Esophagus squamous epithelium (tissue), 5 donors: ENCODE measurements at regions not wholly inside any gene's neighbourhood (a gene's known extent, or its start where the extent isn't known, plus 50 kb on each side); places are given as distances from the start of the nearest gene placed in this dataset.
A peak's percentile ranks its signal among the peaks of the same experiment; 100 is the strongest.
"Not testable (repeated sequence)": the region's sequence is repeated elsewhere in the genome, so short reads cannot be mapped to it uniquely, and the experiment has no call there.

ENCODE experiments used
- DNase-seq: peaks from one replicate; lab custom pipeline; 2025; lab: John Stamatoyannopoulos, UW
- H3K27ac ChIP-seq, 4 donors: fragments of 200-600 bp; sonication (generic); one replicate each; pipeline ENCODE4 v1.5.1; 2016 to 2019; ENCODE audit warnings: mild to moderate bottlenecking in 1 of 4
- H3K27me3 ChIP-seq, 4 donors: fragments of 200-600 bp; sonication (generic); 1 replicate in 3 of 4; 2 replicates in 1 of 4; pipeline versions ENCODE4 v1.5.1 to v1.6.0; 2017 to 2021; ENCODE audit warnings: antibody characterized with exemption in 1 of 4
- H3K36me3 ChIP-seq, 3 donors: fragments of 200-600 bp; sonication (generic); one replicate each; pipeline ENCODE4 v1.5.1; 2016 to 2019
- H3K4me1 ChIP-seq, 3 donors: fragments of 200-600 bp; sonication (generic); one replicate each; pipeline ENCODE4 v1.5.1; 2017 to 2019
- H3K4me3 ChIP-seq, 4 donors: fragments of 200-600 bp; sonication (generic); 1 replicate in 3 of 4; 2 replicates in 1 of 4; pipeline ENCODE4 v1.5.1; 2016 to 2019; ENCODE audit warnings: mild to moderate bottlenecking in 2 of 4, moderate library complexity in 1 of 4
- H3K9me3 ChIP-seq, 3 donors: fragments of 200-600 bp; sonication (generic); one replicate each; pipeline ENCODE4 v1.5.1; 2016 to 2019
- CTCF ChIP-seq, 6 experiments: fragments of 450-650 bp in 4 of 6; fragments of 200-600 bp in 2 of 6; sonication (generic) in 2 of 6; IDR thresholded peaks; one replicate each; pipeline ENCODE4 v1.5.1; 2016 to 2019; ENCODE audit warnings: antibody characterized with exemption in 6 of 6, mild to moderate bottlenecking in 4 of 6, moderate library complexity in 4 of 6
- WGBS, 2 donors: methylation state at CpG; one replicate each; pipeline ENCODE4 v1.1.5; 2018; 5-methylcytosine and 5-hydroxymethylcytosine counted together
- intact Hi-C: fragments of 100-400 bp; cut with DNase I; formaldehyde crosslinking; loops from one replicate; pipeline ENCODE4 v1.15.0; 2022
- donor health status: DM: yes; HTN: yes; CAD: no.

GRCh38 chr5:34179453-34180190 lies 136.6 kb upstream of the C1QTNF3 start:
- WGBS, 2 donors, result 85 to 89% methylated on average over 10 of the region's 10 CpGs
- H3K4me3 ChIP-seq, DNase-seq, H3K4me1 ChIP-seq, H3K27ac ChIP-seq, H3K9me3 ChIP-seq, H3K27me3 ChIP-seq, intact Hi-C loops: not testable (repeated sequence)
- H3K36me3 ChIP-seq, result peaks cover 0 to 66% (median 0%) of the 10 kb centered on the region in 3 donors

- DNase-seq, H3K4me1 ChIP-seq, H3K27me3 ChIP-seq, H3K27ac ChIP-seq, H3K4me3 ChIP-seq, H3K9me3 ChIP-seq, intact Hi-C loops: not testable (repeated sequence)
- H3K36me3 ChIP-seq, result peaks cover 0 to 60% (median 0%) of the 10 kb centered on the region in 3 donors
- 92 to 93% methylated on average over 10 of the region's 10 CpGs for WGBS, 2 donors
These were observed 137.2 kb upstream of the C1QTNF3 start for GRCh38 chr5:34180225-34180624.

GRCh38 chr5:34180940-34181614 lies 138.1 kb upstream of the C1QTNF3 start:
- H3K4me3 ChIP-seq, H3K27ac ChIP-seq, DNase-seq, H3K27me3 ChIP-seq, H3K4me1 ChIP-seq, H3K9me3 ChIP-seq, intact Hi-C loops: not testable (repeated sequence)
- 82 to 91% methylated on average over 10 to 11 of the region's 14 CpGs for WGBS, 2 donors
- peaks cover 0 to 51% (median 0%) of the 10 kb centered on the region in 3 donors for H3K36me3 ChIP-seq

- peaks cover 0 to 39% (median 0%) of the 10 kb centered on the region in 3 donors for H3K36me3 ChIP-seq
- H3K9me3 ChIP-seq, intact Hi-C loops, H3K4me3 ChIP-seq, H3K4me1 ChIP-seq, H3K27ac ChIP-seq, DNase-seq, H3K27me3 ChIP-seq: not testable (repeated sequence)
- 94 to 96% methylated on average over 6 of the region's 6 CpGs for whole genome bisulfite sequencing, 2 donors
These were observed 142.0 kb upstream of the C1QTNF3 start for GRCh38 chr5:34185005-34185404.

- H3K27ac ChIP-seq, H3K9me3 ChIP-seq, H3K4me3 ChIP-seq, H3K27me3 ChIP-seq, H3K4me1 ChIP-seq, intact Hi-C loops, DNase-seq: not testable (repeated sequence)
- H3K36me3 ChIP-seq, result peaks cover 0 to 41% (median 0%) of the 10 kb centered on the region in 3 donors
- WGBS, 2 donors, result 85 to 92% methylated on average over 2 of the region's 2 CpGs
These were observed 142.6 kb upstream of the C1QTNF3 start for GRCh38 chr5:34185572-34185971.

GRCh38 chr5:34186108-34186507 lies 143.1 kb upstream of the C1QTNF3 start:
- H3K9me3 ChIP-seq, H3K27me3 ChIP-seq, H3K4me1 ChIP-seq, intact Hi-C loops, H3K27ac ChIP-seq, H3K4me3 ChIP-seq, DNase-seq: not testable (repeated sequence)
- peaks cover 0 to 39% (median 0%) of the 10 kb centered on the region in 3 donors for H3K36me3 ChIP-seq
- WGBS, 2 donors, result 92 to 93% methylated on average over 2 of the region's 2 CpGs

GRCh38 chr5:34186865-34187264 lies 143.9 kb upstream of the C1QTNF3 start:
- H3K27me3 ChIP-seq, intact Hi-C loops, DNase-seq, H3K4me1 ChIP-seq, H3K4me3 ChIP-seq, H3K27ac ChIP-seq, H3K9me3 ChIP-seq: not testable (repeated sequence)
- peaks cover 0 to 40% (median 0%) of the 10 kb centered on the region in 3 donors for H3K36me3 ChIP-seq
- WGBS, 2 donors, result 71 to 85% methylated on average over 2 of the region's 2 CpGs

- H3K27me3 ChIP-seq, H3K4me1 ChIP-seq, H3K9me3 ChIP-seq, H3K4me3 ChIP-seq, intact Hi-C loops, H3K27ac ChIP-seq, DNase-seq: not testable (repeated sequence)
- WGBS, 2 donors, result 90 to 94% methylated on average over 4 of the region's 4 CpGs
- peaks cover 0 to 40% (median 0%) of the 10 kb centered on the region in 3 donors for H3K36me3 ChIP-seq
These were observed 144.4 kb upstream of the C1QTNF3 start for GRCh38 chr5:34187441-34187840.

- H3K27ac ChIP-seq, H3K4me3 ChIP-seq, H3K27me3 ChIP-seq, DNase-seq, H3K9me3 ChIP-seq, intact Hi-C loops, H3K4me1 ChIP-seq: not testable (repeated sequence)
- 91 to 95% methylated on average over 5 of the region's 11 CpGs for WGBS, 2 donors
- peak in 2 of 6 experiments; percentile 21 to 32 for TF ChIP-seq CTCF (IDR thresholded peaks at IDR 0.05)
- peaks cover 0 to 44% (median 0%) of the 10 kb centered on the region in 3 donors for H3K36me3 ChIP-seq
These were observed 145.2 kb upstream of the C1QTNF3 start for GRCh38 chr5:34188001-34188822.

GRCh38 chr5:34189246-34189645 lies 146.2 kb upstream of the C1QTNF3 start:
- H3K4me1 ChIP-seq, H3K4me3 ChIP-seq, H3K9me3 ChIP-seq, H3K27me3 ChIP-seq, H3K27ac ChIP-seq, DNase-seq, intact Hi-C loops: not testable (repeated sequence)
- 95 to 96% methylated on average over 11 to 12 of the region's 21 CpGs for WGBS, 2 donors
- peaks cover 0 to 48% (median 0%) of the 10 kb centered on the region in 3 donors for H3K36me3 ChIP-seq

GRCh38 chr5:34189752-34190411 lies 146.9 kb upstream of the C1QTNF3 start:
- H3K4me3 ChIP-seq, H3K9me3 ChIP-seq, H3K27me3 ChIP-seq, DNase-seq, intact Hi-C loops, H3K27ac ChIP-seq, H3K4me1 ChIP-seq: not testable (repeated sequence)
- peaks cover 0 to 47% (median 0%) of the 10 kb centered on the region in 3 donors for H3K36me3 ChIP-seq
- 94 to 95% methylated on average over 15 of the region's 16 CpGs for WGBS, 2 donors
